ENCODE measurements at regions not wholly inside any gene's neighbourhood (a gene's known extent, or its start where the extent isn't known, plus 50 kb on each side); places are given as distances from the start of the nearest gene placed in this dataset.

- Mint-ChIP-seq H3K27me3 (ENCODE audit: low read depth, poor library complexity) (peaks cover 42% of the 10 kb centered on the region), H3K36me3 (ENCODE audit: low read depth) (no peaks in the 10 kb centered on the region), H3K9me3 (no peaks in the 10 kb centered on the region), H3K4me3 (no peak overlapping the region), H3K27ac (no peak overlapping the region), H3K4me1 (peaks cover 26% of the 10 kb centered on the region)
- DNase-seq, result no peak
- TF ChIP-seq CTCF (IDR thresholded peaks at IDR 0.05), result no peak
These were observed 140.3 kb upstream of the IQSEC1 start for GRCh38 chr3:13213490-13213889.

DNA sequence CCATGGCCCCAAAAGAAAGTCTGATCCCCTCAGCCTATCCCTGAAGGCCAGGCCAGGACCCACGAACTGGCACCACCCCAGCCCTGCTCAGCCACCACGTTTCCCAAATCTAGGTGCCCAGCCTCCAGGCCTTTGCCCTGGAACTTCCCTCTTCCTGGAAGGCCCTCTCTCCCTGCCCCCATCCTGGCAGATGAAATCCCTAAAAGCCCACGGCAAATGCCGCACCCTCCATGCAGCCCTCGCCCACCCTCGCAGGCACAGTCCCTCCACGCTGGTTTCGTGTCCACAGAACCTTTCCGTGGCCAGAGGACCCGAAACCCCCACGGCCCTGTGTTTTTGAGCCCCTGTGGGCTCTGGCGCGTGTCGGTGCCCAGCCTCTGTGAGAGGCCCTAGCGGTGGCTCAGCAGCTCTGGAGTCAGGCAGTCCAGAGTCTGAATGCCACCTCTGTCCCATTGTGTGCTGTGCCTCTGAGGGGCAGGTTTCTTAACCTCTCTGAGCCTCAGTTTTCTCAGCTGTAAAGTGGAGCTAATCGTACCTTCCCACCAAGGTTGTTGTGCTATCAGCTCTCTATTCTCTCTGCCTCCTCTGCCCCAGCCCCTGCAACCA is 138.5 kb upstream of the IQSEC1 start:
- Mint-ChIP-seq H3K27ac (no peak overlapping the region), H3K4me1 (peaks cover 26% of the 10 kb centered on the region), H3K36me3 (ENCODE audit: low read depth) (no peaks in the 10 kb centered on the region), H3K27me3 (ENCODE audit: low read depth, poor library complexity) (peaks cover 46% of the 10 kb centered on the region), H3K9me3 (no peaks in the 10 kb centered on the region), H3K4me3 (no peak overlapping the region)
- no peak for TF ChIP-seq CTCF (IDR thresholded peaks at IDR 0.05)
- no peak for DNase-seq

- Mint-ChIP-seq H3K9me3 (no peaks in the 10 kb centered on the region), H3K27ac (no peak overlapping the region), H3K4me3 (no peak overlapping the region), H3K36me3 (ENCODE audit: low read depth) (no peaks in the 10 kb centered on the region), H3K4me1 (peaks cover 25% of the 10 kb centered on the region), H3K27me3 (ENCODE audit: low read depth, poor library complexity) (peaks cover 45% of the 10 kb centered on the region)
- TF ChIP-seq CTCF (IDR thresholded peaks at IDR 0.05), result no peak
- DNase-seq, result no peak
These were observed 137.2 kb upstream of the IQSEC1 start for GRCh38 chr3:13210221-13210975.

DNA sequence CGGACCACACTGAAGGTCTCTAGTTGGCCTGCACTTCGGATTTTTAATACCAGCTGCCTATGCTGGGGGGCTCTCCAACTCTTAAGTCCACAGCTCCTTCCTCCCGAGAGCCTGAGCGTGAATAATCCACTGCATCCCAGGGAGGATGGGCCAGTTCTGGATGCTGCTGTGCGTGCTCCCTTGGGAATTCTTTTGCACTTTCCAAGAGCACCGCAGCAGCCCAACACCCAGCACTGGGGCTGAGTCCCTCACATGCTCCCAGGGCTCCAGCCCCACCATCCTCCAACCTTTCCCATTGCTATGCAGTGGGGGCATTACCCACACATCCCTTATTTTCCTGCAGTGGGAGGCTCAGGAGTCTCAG is 136.4 kb upstream of the IQSEC1 start:
- Mint-ChIP-seq H3K27ac (no peak overlapping the region), H3K36me3 (ENCODE audit: low read depth) (no peaks in the 10 kb centered on the region), H3K4me1 (peaks cover 17% of the 10 kb centered on the region), H3K27me3 (ENCODE audit: low read depth, poor library complexity) (peaks cover 47% of the 10 kb centered on the region), H3K4me3 (no peak overlapping the region), H3K9me3 (no peaks in the 10 kb centered on the region)
- TF ChIP-seq CTCF (IDR thresholded peaks at IDR 0.05), result no peak
- no peak for DNase-seq

DNA sequence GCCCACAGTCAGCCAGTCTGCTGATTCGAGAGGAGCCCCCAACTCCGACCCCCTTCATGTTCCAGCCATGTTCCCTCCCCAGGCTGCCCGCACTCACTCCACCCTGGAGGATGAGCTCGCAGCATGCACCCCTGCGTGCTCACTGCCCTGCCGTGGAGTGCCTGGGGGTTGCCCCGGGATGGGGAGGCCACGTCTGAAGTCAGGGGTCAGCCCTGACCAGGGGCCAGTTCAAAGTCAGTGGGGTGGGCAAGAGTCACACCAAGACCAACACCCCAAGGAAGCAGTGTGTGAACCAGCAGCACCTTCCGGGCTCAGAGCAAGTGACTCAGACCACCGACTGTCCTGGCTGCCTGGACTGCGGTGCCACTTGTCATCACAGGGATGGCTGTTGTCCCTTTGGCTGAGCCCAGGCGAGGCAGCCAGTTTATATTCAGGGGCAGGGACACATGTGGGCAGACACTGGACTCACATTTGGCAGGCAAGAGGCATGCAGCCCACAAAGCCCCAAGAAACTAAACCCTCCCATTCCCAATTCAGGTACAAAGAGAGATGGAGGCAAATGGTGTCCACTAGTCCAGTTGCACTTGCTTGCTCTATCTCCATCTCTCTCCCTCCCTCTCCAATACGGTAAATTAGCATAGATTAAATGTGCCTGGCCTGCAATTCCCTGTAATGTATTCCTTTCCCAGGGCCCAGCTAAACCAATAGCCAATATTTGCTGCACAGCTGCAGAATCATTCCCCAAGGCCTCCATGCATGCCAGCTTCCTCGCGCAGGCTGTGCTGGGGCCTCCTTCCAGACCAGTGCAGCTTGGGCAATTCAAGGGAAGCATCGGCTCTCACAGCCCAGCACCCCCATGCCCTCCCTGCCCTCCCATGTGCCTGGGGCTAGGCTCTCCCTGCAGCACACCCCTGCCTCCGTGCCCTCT is 135.7 kb upstream of the IQSEC1 start:
- no peak for DNase-seq
- Mint-ChIP-seq H3K4me3 (no peak overlapping the region), H3K9me3 (no peaks in the 10 kb centered on the region), H3K27me3 (ENCODE audit: low read depth, poor library complexity) (peaks cover 47% of the 10 kb centered on the region), H3K4me1 (peaks cover 11% of the 10 kb centered on the region), H3K27ac (no peak overlapping the region), H3K36me3 (ENCODE audit: low read depth) (no peaks in the 10 kb centered on the region)
- no peak for TF ChIP-seq CTCF (IDR thresholded peaks at IDR 0.05)
